ENCODE measurements at regions not wholly inside any gene's neighbourhood (a gene's known extent, or its start where the extent isn't known, plus 50 kb on each side); places are given as distances from the start of the nearest gene placed in this dataset.

- DNase-seq (ENCODE audit: extremely low spot score), result peak; percentile 15
- CTCF ChIA-PET, result no interaction called here
- POLR2A ChIA-PET, result no interaction called here
Measured at GRCh38 chrX:124211312-124211942, 121.0 kb upstream of the TEX13D start.

GRCh38 chrX:124212622-124213021 is 119.8 kb upstream of the TEX13D start:
- no peak for DNase-seq (ENCODE audit: extremely low spot score)
- CTCF ChIA-PET, result no interaction called here
- POLR2A ChIA-PET, result no interaction called here
- no peak for TF ChIP-seq CTCF (IDR thresholded peaks at IDR 0.05; ENCODE audit: control extremely low read depth, extremely low read depth, low read depth, missing control alignments)

More at GRCh38 chrX:124211312-124211942, 121.0 kb upstream of the TEX13D start:
- TF ChIP-seq CTCF (IDR thresholded peaks at IDR 0.05; ENCODE audit: control extremely low read depth, extremely low read depth, low read depth, missing control alignments), result peak; percentile 48

- TF ChIP-seq CTCF (IDR thresholded peaks at IDR 0.05; ENCODE audit: control extremely low read depth, extremely low read depth, low read depth, missing control alignments), result no peak
- DNase-seq (ENCODE audit: extremely low spot score), result no peak
- CTCF ChIA-PET, result interaction anchor here (0.8 to 2.4 kb wide), 2 partner anchors 12 to 38 kb away, joined by 3 to 7 read pairs; no protein-coding TSS in a partner anchor
- POLR2A ChIA-PET, result no interaction called here
Measured at GRCh38 chrX:124215786-124216185, 116.7 kb upstream of the TEX13D start.

GRCh38 chrX:124216396-124217115 is 115.9 kb upstream of the TEX13D start:
- TF ChIP-seq CTCF (IDR thresholded peaks at IDR 0.05; ENCODE audit: control extremely low read depth, extremely low read depth, low read depth, missing control alignments), result no peak
- ChIA-PET CTCF (interaction anchor here (2.4 kb wide), 1 partner anchor 11 kb away, joined by 7 read pairs; no protein-coding TSS in a partner anchor), POLR2A (no interaction called here)
- no peak for DNase-seq (ENCODE audit: extremely low spot score)

GRCh38 chrX:124217304-124218251 is 114.9 kb upstream of the TEX13D start:
- peak; percentile 7 for DNase-seq (ENCODE audit: extremely low spot score)
- no peak for TF ChIP-seq CTCF (IDR thresholded peaks at IDR 0.05; ENCODE audit: control extremely low read depth, extremely low read depth, low read depth, missing control alignments)
- POLR2A ChIA-PET, result no interaction called here
- CTCF ChIA-PET, result interaction anchor here (2.4 kb wide), 1 partner anchor 10 kb away, joined by 7 read pairs; no protein-coding TSS in a partner anchor

- TF ChIP-seq CTCF (IDR thresholded peaks at IDR 0.05; ENCODE audit: control extremely low read depth, extremely low read depth, low read depth, missing control alignments), result no peak
- DNase-seq (ENCODE audit: extremely low spot score), result no peak
- ChIA-PET POLR2A (no interaction called here), CTCF (interaction anchor here (1.6 kb wide), 1 partner anchor 9 kb away, joined by 3 read pairs; no protein-coding TSS in a partner anchor)
Measured at GRCh38 chrX:124223524-124223923, 108.9 kb upstream of the TEX13D start.
